K562 (cell line): ENCODE measurements at regions not wholly inside any gene's neighbourhood (a gene's known extent, or its start where the extent isn't known, plus 50 kb on each side); places are given as distances from the start of the nearest gene placed in this dataset.
"Not testable (repeated sequence)": the region's sequence is repeated elsewhere in the genome, so short reads cannot be mapped to it uniquely, and the experiment has no call there.

ENCODE experiments used
- ATAC-seq: fragments of 200-7000 bp; cut with Tn5 transposase; 3 replicates; pipeline ENCODE4 v1.9.1; 2020; ENCODE audit warnings: moderate library complexity
- BruUV-seq: library from RNA; stranded (reverse); fragments of 400-500 nt; replicated peaks from 2 replicates; lab custom pipeline; 2021; lab: Mats Ljungman, UMichigan
- CTCF ChIA-PET: fragments of 300-600 bp; formaldehyde crosslinking; extraction: SDS; loops from one replicate; lab custom pipeline; 2021; ENCODE audit warnings: low intra/inter-chr PET ratio; lab: Yijun Ruan, JAX
- POLR2A ChIA-PET: fragments of 300-600, 350-650 bp; sonication (Branson Sonifier 250); formaldehyde crosslinking; extraction: SDS; loops from one replicate; lab custom pipeline; 2021; ENCODE audit warnings: antibody characterized with exemption, inconsistent platforms; lab: Yijun Ruan, JAX
- DNase-seq, 4 experiments: peaks; one replicate each; pipeline versions ENCODE4 v3.0.0 to v3.0.0-alpha.2; 2011 to 2018; ENCODE audit warnings: low spot score in 3 of 4, mixed read lengths in 3 of 4; ENCODE audit errors: extremely low read depth in 1 of 4
- FAIRE-seq: peaks from 2 replicates; lab custom pipeline; 2011; peaks lifted over from hg19 to GRCh38; lab: Jason Lieb, UNC
- H2AFZ ChIP-seq: 2 replicates; pipeline ENCODE4 v1.6.0; 2011; ENCODE audit warnings: low read depth, low read length, control low read depth, inconsistent platforms
- H3K27ac ChIP-seq: fragments of 200-600 bp; 3 replicates; pipeline ENCODE4 v1.8.0; 2011; ENCODE audit warnings: low read depth, mild to moderate bottlenecking, control low read depth, inconsistent platforms, low read length, moderate library complexity, mixed read lengths; ENCODE audit errors: extremely low read depth
- H3K27me3 ChIP-seq, 2 experiments: fragments of 300-600 bp in 1 of 2; 2 replicates in 1 of 2; 3 replicates in 1 of 2; pipeline versions ENCODE4 v1.6.0 to v1.8.0; 2011; ENCODE audit warnings: inconsistent platforms in 2 of 2, low read length in 2 of 2, mild to moderate bottlenecking in 1 of 2, mixed read lengths in 1 of 2, moderate library complexity in 1 of 2; ENCODE audit not compliant: control insufficient read depth in 2 of 2, insufficient read depth in 2 of 2
- H3K36me3 ChIP-seq: fragments of 300-600 bp; 3 replicates; pipeline ENCODE4 v1.8.0; 2011; ENCODE audit warnings: mild to moderate bottlenecking, low read length, inconsistent platforms; ENCODE audit not compliant: control insufficient read depth, insufficient read depth
- H3K4me1 ChIP-seq, 2 experiments: fragments of 200-600 bp in 1 of 2; replicated peaks in 1 of 2; 2 replicates in 1 of 2; 3 replicates in 1 of 2; pipeline versions ENCODE4 v1.5.1 to v1.8.0; 2011; ENCODE audit warnings: inconsistent platforms in 2 of 2, low read length in 2 of 2, mild to moderate bottlenecking in 1 of 2, mixed read lengths in 1 of 2, moderate library complexity in 1 of 2; ENCODE audit not compliant: control insufficient read depth in 2 of 2, insufficient read depth in 2 of 2
- H3K4me2 ChIP-seq: 2 replicates; pipeline ENCODE4 v1.6.1; 2011; ENCODE audit warnings: low read length, control low read depth, inconsistent platforms, mixed read lengths; ENCODE audit not compliant: insufficient read depth
- H3K4me3 ChIP-seq: fragments of 200-600 bp; sonication (generic), shearing (Covaris generic); 2 replicates; pipeline ENCODE4 v1.5.1; 2016; ENCODE audit warnings: control low read depth, inconsistent platforms
- H3K79me2 ChIP-seq: fragments of 200-600 bp; 3 replicates; pipeline ENCODE4 v1.8.0; 2011; ENCODE audit warnings: low read length, inconsistent platforms; ENCODE audit not compliant: control insufficient read depth, insufficient read depth
- H3K9ac ChIP-seq, 2 experiments: 2 replicates each; pipeline versions ENCODE4 v1.6.0 to v1.6.1; 2011; ENCODE audit warnings: low read depth in 2 of 2, low read length in 2 of 2, control low read depth in 1 of 2, inconsistent platforms in 1 of 2, mild to moderate bottlenecking in 1 of 2, mixed read lengths in 1 of 2; ENCODE audit not compliant: insufficient read depth in 1 of 2
- H3K9me1 ChIP-seq: one replicate; pipeline ENCODE4 v1.6.0; 2011; ENCODE audit warnings: inconsistent platforms, mild to moderate bottlenecking, low read length, moderate library complexity; ENCODE audit not compliant: control insufficient read depth, insufficient read depth
- H3K9me3 ChIP-seq: replicated peaks from 2 replicates; pipeline ENCODE4 v1.5.1; 2011; ENCODE audit warnings: low read depth, low read length, inconsistent platforms; ENCODE audit not compliant: control insufficient read depth, insufficient read depth
- H4K20me1 ChIP-seq: replicated peaks from 2 replicates; pipeline ENCODE4 v1.6.1; 2011; ENCODE audit warnings: low read length, inconsistent platforms, mixed read lengths; ENCODE audit not compliant: control insufficient read depth, insufficient read depth
- WGBS: fragments of 100-300 bp; shearing (Covaris generic); methylation state at CpG from one replicate; pipeline ENCODE4 v1.1.6; 2016; ENCODE audit warnings: low coverage, mixed read lengths; ENCODE audit not compliant: insufficient coverage; ENCODE audit errors: missing lambda C conversion rate; 5-methylcytosine and 5-hydroxymethylcytosine counted together
- in situ Hi-C: fragments of 300-500 bp; cut with MboI; formaldehyde crosslinking; loops from 4 replicates; pipeline ENCODE4 v1.15.0; 2018; ENCODE audit warnings: inconsistent platforms, mixed read lengths
- intact Hi-C: fragments of 100-400 bp; cut with micrococcal nuclease; formaldehyde crosslinking; loops from 2 replicates; pipeline ENCODE4 v1.14.2; 2022

DNA sequence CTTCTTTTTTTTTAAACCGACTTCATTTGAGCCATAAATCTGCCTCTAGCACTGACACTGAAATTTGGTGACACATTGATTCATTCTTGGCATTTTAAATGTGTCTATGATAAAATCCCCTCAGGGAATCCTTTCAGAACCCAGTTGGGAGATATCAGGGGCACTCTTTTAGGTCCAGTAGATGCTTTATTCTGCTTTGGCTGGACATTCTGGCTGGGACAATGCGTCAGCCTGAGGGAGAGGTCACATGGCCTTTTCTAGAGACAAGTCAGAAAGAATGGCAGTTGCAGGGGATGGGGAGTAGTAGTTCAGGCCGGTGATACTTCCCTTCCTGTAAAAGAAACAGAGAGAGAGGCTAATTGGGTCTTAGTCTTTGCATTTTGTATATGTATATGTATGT is 63.1 kb downstream of the TRIM43 start:
- ATAC-seq, H3K9ac ChIP-seq, CTCF ChIA-PET, H4K20me1 ChIP-seq, POLR2A ChIA-PET, H2AFZ ChIP-seq, FAIRE-seq, intact Hi-C loops, BruUV-seq, DNase-seq, H3K4me3 ChIP-seq, H3K9me3 ChIP-seq, H3K36me3 ChIP-seq, H3K4me2 ChIP-seq, H3K9me1 ChIP-seq, H3K4me1 ChIP-seq, H3K27ac ChIP-seq, H3K79me2 ChIP-seq, H3K27me3 ChIP-seq: not testable (repeated sequence)
- WGBS = no CpG with 5 or more reads among the region's 3 CpGs
- in situ Hi-C loops = loop anchor here (5.0 kb wide), 1 partner anchor 238 kb away; no protein-coding TSS in a partner anchor

GRCh38 chr2:95656553-95656952 is 64.8 kb downstream of the TRIM43 start:
- POLR2A ChIA-PET, H4K20me1 ChIP-seq, CTCF ChIA-PET, DNase-seq, H3K36me3 ChIP-seq, H3K79me2 ChIP-seq, H2AFZ ChIP-seq, H3K9ac ChIP-seq, H3K9me1 ChIP-seq, H3K9me3 ChIP-seq, H3K4me3 ChIP-seq, FAIRE-seq, BruUV-seq, ATAC-seq, H3K27me3 ChIP-seq, H3K4me1 ChIP-seq, H3K27ac ChIP-seq, H3K4me2 ChIP-seq, intact Hi-C loops: not testable (repeated sequence)
- in situ Hi-C loops = loop anchor here (5.0 kb wide), 1 partner anchor 239 kb away; no protein-coding TSS in a partner anchor
- WGBS = 9% methylated on average over 1 of the region's 1 CpG

GRCh38 chr2:95657937-95658336 is 66.1 kb downstream of the TRIM43 start:
- DNase-seq, H3K27me3 ChIP-seq, CTCF ChIA-PET, POLR2A ChIA-PET, H3K9me1 ChIP-seq, H3K4me1 ChIP-seq, H3K9me3 ChIP-seq, H3K4me3 ChIP-seq, H4K20me1 ChIP-seq, H3K4me2 ChIP-seq, H3K9ac ChIP-seq, H3K27ac ChIP-seq, ATAC-seq, intact Hi-C loops, H3K79me2 ChIP-seq, H3K36me3 ChIP-seq, FAIRE-seq, BruUV-seq, H2AFZ ChIP-seq: not testable (repeated sequence)
- 0% methylated on average over 2 of the region's 3 CpGs for WGBS
- in situ Hi-C loops = loop anchor here (5.0 kb wide), 1 partner anchor 241 kb away; no protein-coding TSS in a partner anchor

DNA sequence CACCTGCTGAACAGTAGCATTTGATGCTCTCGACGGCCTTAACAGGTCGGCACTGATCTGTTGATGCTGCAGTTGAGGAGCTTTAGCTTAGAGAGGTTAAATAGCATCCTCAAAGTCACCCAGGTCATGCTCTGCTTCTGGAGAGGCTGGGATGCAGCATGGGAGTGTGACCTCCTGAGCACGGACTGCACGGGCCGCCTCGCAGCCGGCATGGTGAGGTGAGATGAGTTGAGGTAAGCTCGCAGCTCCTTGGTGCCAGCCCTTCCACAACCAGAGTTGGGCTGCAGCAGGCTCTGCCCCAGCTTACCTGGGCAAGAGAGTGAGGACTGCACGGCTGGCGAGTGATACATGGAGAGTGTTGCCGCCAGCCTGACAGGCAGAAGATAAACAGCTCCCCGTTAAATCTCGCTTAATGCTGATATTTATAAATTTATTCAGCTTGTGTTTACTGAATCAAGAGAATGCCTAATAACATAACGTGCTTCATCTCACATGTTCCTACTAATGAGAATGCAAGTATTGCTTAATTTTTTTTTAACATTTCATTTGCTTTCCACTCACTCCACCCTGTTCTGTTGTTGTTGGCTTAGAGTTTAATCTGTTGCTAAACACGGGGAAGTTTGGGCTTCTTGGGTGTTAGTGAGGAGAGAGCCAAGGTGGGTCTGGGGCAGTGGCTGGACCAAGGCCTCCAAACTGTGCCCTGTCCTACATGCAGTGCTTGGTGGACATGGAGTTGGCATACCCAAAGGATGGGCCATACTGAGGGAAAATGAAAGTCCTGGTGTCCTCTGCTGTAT is 69.2 kb downstream of the TRIM43 start:
- H3K4me2 ChIP-seq, in situ Hi-C loops, intact Hi-C loops, H4K20me1 ChIP-seq, FAIRE-seq, H2AFZ ChIP-seq, H3K4me3 ChIP-seq, H3K79me2 ChIP-seq, POLR2A ChIA-PET, ATAC-seq, DNase-seq, BruUV-seq, CTCF ChIA-PET, H3K36me3 ChIP-seq, H3K27ac ChIP-seq, H3K9me1 ChIP-seq, H3K9ac ChIP-seq, H3K4me1 ChIP-seq, H3K9me3 ChIP-seq: not testable (repeated sequence)
- H3K27me3 ChIP-seq = peaks cover 3 to 21% of the 10 kb centered on the region in 2 experiments; a peak in 2 of 5 replicates
- under 1% methylated on average over 13 of the region's 16 CpGs for WGBS
